HepG2 (cell line): ENCODE measurements at regions not wholly inside any gene's neighbourhood (a gene's known extent, or its start where the extent isn't known, plus 50 kb on each side); places are given as distances from the start of the nearest gene placed in this dataset.

ENCODE experiments used
- BCL6 ChIP-seq: IDR thresholded peaks from 2 replicates; pipeline ENCODE4 v1.6.1; 2016; ENCODE audit warnings: missing genetic modification reagents, missing compliant biosample characterization
- BORCS8-MEF2B ChIP-seq: sonication (generic); formaldehyde crosslinking; IDR thresholded peaks from 2 replicates; pipeline ENCODE4 v1.8.0; 2022; ENCODE audit warnings: mild to moderate bottlenecking, missing genetic modification reagents
- CBX2 ChIP-seq, 2 experiments: fragments of 200-600 bp in 1 of 2; sonication (generic); formaldehyde crosslinking in 1 of 2; IDR thresholded peaks; 2 replicates each; pipeline versions ENCODE4 v1.7.0 to v1.8.1; 2018 to 2022; ENCODE audit warnings: low read depth in 2 of 2, low read length in 1 of 2, mild to moderate bottlenecking in 1 of 2, missing genetic modification reagents in 1 of 2
- HMG20A ChIP-seq: IDR thresholded peaks from 2 replicates; pipeline ENCODE4 v1.6.1; 2016; ENCODE audit warnings: borderline replicate concordance
- ISX ChIP-seq: sonication (generic); formaldehyde crosslinking; conservative IDR thresholded peaks from 2 replicates; pipeline ENCODE4 v1.5.0; 2020; ENCODE audit warnings: missing genetic modification reagents
- KDM5A ChIP-seq: fragments of 200-600 bp; sonication (generic); IDR thresholded peaks from 2 replicates; pipeline ENCODE4 v1.7.0; 2018; ENCODE audit warnings: antibody characterized with exemption, mild to moderate bottlenecking, low read length, borderline replicate concordance
- KDM5B ChIP-seq: sonication (generic); formaldehyde crosslinking; IDR thresholded peaks from 2 replicates; pipeline ENCODE4 v1.4.0; 2020; ENCODE audit warnings: missing genetic modification reagents, mild to moderate bottlenecking, borderline replicate concordance
- MAF1 ChIP-seq: sonication (generic); formaldehyde crosslinking; IDR thresholded peaks from 2 replicates; pipeline ENCODE4 v1.5.0; 2020; ENCODE audit warnings: missing genetic modification reagents, borderline replicate concordance
- MIER3 ChIP-seq: IDR thresholded peaks from 2 replicates; pipeline ENCODE4 v1.6.1; 2016; ENCODE audit warnings: missing compliant biosample characterization, borderline replicate concordance
- MIXL1 ChIP-seq: IDR thresholded peaks from 2 replicates; pipeline ENCODE4 v1.6.1; 2016
- NFYC ChIP-seq: IDR thresholded peaks from 2 replicates; pipeline ENCODE4 v1.6.1; 2016; ENCODE audit warnings: missing genetic modification reagents, missing compliant biosample characterization
- NR1H2 ChIP-seq: sonication (generic); formaldehyde crosslinking; IDR thresholded peaks from 2 replicates; pipeline ENCODE4 v1.8.1; 2022; ENCODE audit warnings: low read depth, missing genetic modification reagents, borderline replicate concordance
- REST ChIP-seq, 2 experiments: IDR thresholded peaks; 2 replicates each; pipeline ENCODE4 v1.6.1; 2011 to 2012; ENCODE audit warnings: low read length in 2 of 2, borderline replicate concordance in 1 of 2, low read depth in 1 of 2, mild to moderate bottlenecking in 1 of 2, moderate library complexity in 1 of 2
- SALL2 ChIP-seq: sonication (generic); formaldehyde crosslinking; IDR thresholded peaks from 2 replicates; pipeline ENCODE4 v1.8.1; 2023; ENCODE audit warnings: mild to moderate bottlenecking, missing genetic modification reagents, inconsistent platforms
- USF2 ChIP-seq, 2 experiments: sonication (generic) in 1 of 2; formaldehyde crosslinking in 1 of 2; IDR thresholded peaks; 2 replicates each; pipeline versions ENCODE4 v1.5.1 to v1.6.1; 2011 to 2020; ENCODE audit warnings: borderline replicate concordance in 1 of 2, low read depth in 1 of 2, low read length in 1 of 2, mild to moderate bottlenecking in 1 of 2, missing genetic modification reagents in 1 of 2, moderate library complexity in 1 of 2
- ZBTB7B ChIP-seq: sonication (generic); formaldehyde crosslinking; IDR thresholded peaks from 2 replicates; pipeline ENCODE4 v1.4.0; 2020; ENCODE audit warnings: missing genetic modification reagents
- ZNF672 ChIP-seq: sonication (generic); formaldehyde crosslinking; IDR thresholded peaks from 2 replicates; pipeline ENCODE4 v1.8.1; 2022; ENCODE audit warnings: missing genetic modification reagents
- ZSCAN9 ChIP-seq: IDR thresholded peaks from 2 replicates; pipeline ENCODE4 v1.6.1; 2016; ENCODE audit warnings: borderline replicate concordance
- TF ChIP-seq, protein P1 (sequence below): sonication (generic); formaldehyde crosslinking; IDR thresholded peaks from 2 replicates; pipeline ENCODE4 v1.4.0; 2020; ENCODE audit warnings: missing genetic modification reagents
- TF ChIP-seq, protein P2 (sequence below): IDR thresholded peaks from 2 replicates; pipeline ENCODE4 v1.6.1; 2016; ENCODE audit warnings: missing genetic modification reagents, missing compliant biosample characterization
- TF ChIP-seq, protein P3 (sequence below): sonication (generic); formaldehyde crosslinking; IDR thresholded peaks from 2 replicates; pipeline ENCODE4 v1.4.0; 2020; ENCODE audit warnings: missing genetic modification reagents

- 0 out of 2 replicates have a peak, but pooled peaks have one; percentile 40 for TF ChIP-seq MIER3
- no peak for TF ChIP-seq ZSCAN9
- TF ChIP-seq SALL2 (CRISPR knock-in tag) = 0 out of 2 replicates have a peak, but pooled peaks have one; percentile 9
- TF ChIP-seq NR1H2 (CRISPR knock-in tag) = no peak
- TF ChIP-seq HMG20A (CRISPR knock-in tag) = peak; percentile 14; the same call in 1 of the 2 replicates
- 0 out of 2 replicates have a peak, but pooled peaks have one; percentile 16 for TF ChIP-seq NFYC (CRISPR knock-in tag)
- TF ChIP-seq MAF1 (CRISPR knock-in tag) = peak; percentile 91
- 0 out of 2 replicates have a peak, but pooled peaks have one; percentile 26 for TF ChIP-seq ZBTB7B (CRISPR knock-in tag)
- no peak for TF ChIP-seq REST (IDR thresholded peaks at IDR 0.05; ENCODE audit: borderline replicate concordance in 1 of 2, low read depth in 1 of 2, low read length in 2 of 2)
- 0 out of 2 replicates have a peak, but pooled peaks have one; percentile 65 for TF ChIP-seq MIXL1 (CRISPR knock-in tag)
- TF ChIP-seq BORCS8-MEF2B (CRISPR knock-in tag) = peak; percentile 26; the same call in 1 of the 2 replicates
- no peak for TF ChIP-seq USF2 (IDR thresholded peaks at IDR 0.05; ENCODE audit: low read depth, low read length)
- no peak for TF ChIP-seq USF2 (CRISPR knock-in tag; IDR thresholded peaks at IDR 0.05; ENCODE audit: borderline replicate concordance)
- TF ChIP-seq CBX2 (IDR thresholded peaks at IDR 0.05; ENCODE audit: low read depth, low read length) = no peak
- no peak for TF ChIP-seq CBX2 (CRISPR knock-in tag; IDR thresholded peaks at IDR 0.05; ENCODE audit: low read depth)
- TF ChIP-seq BCL6 (CRISPR knock-in tag) = 0 out of 2 replicates have a peak, but pooled peaks have one; percentile 7
- TF ChIP-seq ZNF672 (CRISPR knock-in tag) = no peak
- TF ChIP-seq, protein P1, sequence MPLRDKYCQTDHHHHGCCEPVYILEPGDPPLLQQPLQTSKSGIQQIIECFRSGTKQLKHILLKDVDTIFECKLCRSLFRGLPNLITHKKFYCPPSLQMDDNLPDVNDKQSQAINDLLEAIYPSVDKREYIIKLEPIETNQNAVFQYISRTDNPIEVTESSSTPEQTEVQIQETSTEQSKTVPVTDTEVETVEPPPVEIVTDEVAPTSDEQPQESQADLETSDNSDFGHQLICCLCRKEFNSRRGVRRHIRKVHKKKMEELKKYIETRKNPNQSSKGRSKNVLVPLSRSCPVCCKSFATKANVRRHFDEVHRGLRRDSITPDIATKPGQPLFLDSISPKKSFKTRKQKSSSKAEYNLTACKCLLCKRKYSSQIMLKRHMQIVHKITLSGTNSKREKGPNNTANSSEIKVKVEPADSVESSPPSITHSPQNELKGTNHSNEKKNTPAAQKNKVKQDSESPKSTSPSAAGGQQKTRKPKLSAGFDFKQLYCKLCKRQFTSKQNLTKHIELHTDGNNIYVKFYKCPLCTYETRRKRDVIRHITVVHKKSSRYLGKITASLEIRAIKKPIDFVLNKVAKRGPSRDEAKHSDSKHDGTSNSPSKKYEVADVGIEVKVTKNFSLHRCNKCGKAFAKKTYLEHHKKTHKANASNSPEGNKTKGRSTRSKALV (CRISPR knock-in tag) = 0 out of 2 replicates have a peak, but pooled peaks have one; percentile 28
- peak; percentile 41; the same call in 1 of the 2 replicates for TF ChIP-seq KDM5A
- TF ChIP-seq KDM5B (CRISPR knock-in tag) = no peak
- no peak for TF ChIP-seq ISX (CRISPR knock-in tag)
- TF ChIP-seq, protein P2, sequence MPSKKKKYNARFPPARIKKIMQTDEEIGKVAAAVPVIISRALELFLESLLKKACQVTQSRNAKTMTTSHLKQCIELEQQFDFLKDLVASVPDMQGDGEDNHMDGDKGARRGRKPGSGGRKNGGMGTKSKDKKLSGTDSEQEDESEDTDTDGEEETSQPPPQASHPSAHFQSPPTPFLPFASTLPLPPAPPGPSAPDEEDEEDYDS (CRISPR knock-in tag) = peak; percentile 74
- TF ChIP-seq, protein P3, sequence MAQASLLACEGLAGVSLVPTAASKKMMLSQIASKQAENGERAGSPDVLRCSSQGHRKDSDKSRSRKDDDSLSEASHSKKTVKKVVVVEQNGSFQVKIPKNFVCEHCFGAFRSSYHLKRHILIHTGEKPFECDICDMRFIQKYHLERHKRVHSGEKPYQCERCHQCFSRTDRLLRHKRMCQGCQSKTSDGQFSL (CRISPR knock-in tag) = peak; percentile 82
Measured at GRCh38 chr6:28789553-28790083, 134.2 kb downstream of the TRIM27 start (continued).
